ENCODE measurements at regions not wholly inside any gene's neighbourhood (a gene's known extent, or its start where the extent isn't known, plus 50 kb on each side); places are given as distances from the start of the nearest gene placed in this dataset.

GRCh38 chr10:47077386-47077785 lies 166.2 kb downstream of the PTPN20 start:
- H3K4me3 ChIP-seq = no peak overlapping the region
- no peaks in the 10 kb centered on the region for H3K36me3 ChIP-seq
- WGBS, 2 donors = 78 to 81% methylated on average over 9 of the region's 9 CpGs
- H3K27me3 ChIP-seq = peaks cover 0 to 4% of the 10 kb centered on the region in 2 donors
- no peak for DNase-seq (ENCODE audit: low spot score in 2 of 2)
- H3K27ac ChIP-seq = no peak overlapping the region
- no peaks in the 10 kb centered on the region for H3K9me3 ChIP-seq
- no peaks in the 10 kb centered on the region for H3K4me1 ChIP-seq
- no peak for TF ChIP-seq POLR2A (IDR thresholded peaks at IDR 0.05)
- TF ChIP-seq CTCF (IDR thresholded peaks at IDR 0.05) = no peak
- no peak for TF ChIP-seq EP300 (IDR thresholded peaks at IDR 0.05)

DNA sequence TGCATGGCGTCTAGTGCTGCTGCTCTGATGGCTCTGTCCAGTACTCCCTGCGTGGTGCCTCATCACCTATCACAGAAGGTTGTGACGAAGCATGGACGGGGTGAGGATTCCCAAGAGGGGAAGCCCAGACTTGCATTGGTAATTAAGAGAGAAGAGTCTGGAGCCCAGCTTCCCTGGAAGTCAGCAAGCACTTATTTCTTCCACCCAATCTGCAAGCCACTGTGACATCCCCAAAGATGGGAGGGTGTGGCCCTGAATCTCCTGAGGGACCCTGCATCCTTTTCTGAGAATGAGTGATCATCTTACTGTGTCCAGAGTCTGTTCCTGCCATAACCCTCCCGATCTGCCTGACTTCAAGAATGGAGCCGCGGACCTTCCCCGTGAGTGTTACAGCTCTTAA lies 166.7 kb downstream of the PTPN20 start:
- H3K36me3 ChIP-seq = no peaks in the 10 kb centered on the region
- 95 to 96% methylated on average over 8 of the region's 8 CpGs for WGBS, 2 donors
- H3K9me3 ChIP-seq = no peaks in the 10 kb centered on the region
- no peak for DNase-seq (ENCODE audit: low spot score in 2 of 2)
- H3K4me1 ChIP-seq = no peaks in the 10 kb centered on the region
- H3K27ac ChIP-seq = no peak overlapping the region
- peaks cover 0 to 4% of the 10 kb centered on the region in 2 donors for H3K27me3 ChIP-seq
- TF ChIP-seq CTCF (IDR thresholded peaks at IDR 0.05) (no peak), POLR2A (IDR thresholded peaks at IDR 0.05) (no peak), EP300 (IDR thresholded peaks at IDR 0.05) (no peak)
- H3K4me3 ChIP-seq = no peak overlapping the region

DNA sequence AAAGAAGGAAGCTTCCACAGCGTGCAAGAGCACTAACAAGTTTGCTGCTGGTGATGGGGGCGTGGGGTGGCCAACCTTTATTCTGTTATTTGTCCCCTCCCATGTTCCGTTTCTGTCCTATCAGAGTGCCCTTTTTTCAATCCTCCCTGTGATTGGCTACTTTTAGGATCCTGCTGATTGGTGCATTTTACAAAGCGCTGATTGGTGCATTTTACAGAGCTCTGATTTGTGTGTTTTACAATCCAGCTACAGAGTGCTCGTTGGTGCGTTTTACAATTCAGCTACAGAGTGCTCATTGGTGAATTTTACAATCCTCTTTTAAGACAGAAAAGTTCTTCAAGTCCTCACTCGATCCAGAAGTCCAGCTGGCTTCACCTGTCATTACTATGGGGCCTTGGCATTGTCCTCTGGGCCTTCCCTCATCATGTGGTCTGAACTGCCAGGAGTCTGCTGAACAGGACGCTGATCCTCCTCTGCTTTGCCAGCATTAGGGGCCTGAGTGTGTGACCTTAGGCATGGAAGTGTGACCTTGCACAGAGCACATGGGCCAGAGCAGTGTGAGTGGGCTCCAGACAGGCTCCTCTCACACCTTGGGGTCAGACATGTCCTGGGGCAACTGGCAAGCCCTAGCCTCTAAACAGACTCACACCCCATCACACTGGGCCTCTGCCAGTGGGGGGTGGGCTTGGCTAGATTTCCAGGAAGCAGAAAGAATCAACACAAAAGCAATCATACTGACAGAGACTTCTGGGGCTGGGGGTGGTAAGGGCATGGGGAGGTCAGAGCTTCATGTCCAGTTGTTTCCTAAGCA lies 167.4 kb downstream of the PTPN20 start:
- Histone ChIP-seq H3K4me3 (no peak overlapping the region), H3K4me1 (no peaks in the 10 kb centered on the region), H3K9me3 (no peaks in the 10 kb centered on the region), H3K27ac (no peak overlapping the region), H3K36me3 (no peaks in the 10 kb centered on the region), H3K27me3 (no peaks in the 10 kb centered on the region)
- DNase-seq (ENCODE audit: low spot score in 2 of 2) = no peak
- WGBS, 2 donors = 82 to 85% methylated on average over 8 of the region's 8 CpGs
- TF ChIP-seq EP300 (IDR thresholded peaks at IDR 0.05) (no peak), CTCF (IDR thresholded peaks at IDR 0.05) (no peak), POLR2A (IDR thresholded peaks at IDR 0.05) (no peak)

DNA sequence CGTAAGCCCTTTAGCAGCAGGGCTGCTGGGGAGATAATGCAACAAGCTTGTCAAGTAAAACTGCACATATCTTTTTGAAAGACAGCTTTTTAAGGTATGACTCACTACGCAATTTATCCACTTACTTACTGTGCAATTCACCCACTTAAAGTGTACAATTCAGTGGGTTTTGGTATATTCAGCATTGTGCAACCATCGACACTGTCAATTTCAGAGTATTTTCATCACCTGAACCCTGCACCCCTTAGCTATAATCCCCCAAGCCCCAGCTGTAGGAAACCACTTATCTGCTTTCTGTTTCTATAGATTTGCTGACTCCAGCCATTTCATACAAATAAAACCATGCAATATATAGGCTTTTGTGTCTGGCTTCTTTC lies 168.0 kb downstream of the PTPN20 start:
- H3K27ac ChIP-seq = no peak overlapping the region
- TF ChIP-seq CTCF (IDR thresholded peaks at IDR 0.05) (no peak), EP300 (IDR thresholded peaks at IDR 0.05) (no peak), POLR2A (IDR thresholded peaks at IDR 0.05) (no peak)
- no peaks in the 10 kb centered on the region for H3K9me3 ChIP-seq
- no peaks in the 10 kb centered on the region for H3K4me1 ChIP-seq
- 76 to 80% methylated on average over 3 of the region's 3 CpGs for WGBS, 2 donors
- no peak overlapping the region for H3K4me3 ChIP-seq
- DNase-seq (ENCODE audit: low spot score in 2 of 2) = no peak
- H3K36me3 ChIP-seq = no peaks in the 10 kb centered on the region
- no peaks in the 10 kb centered on the region for H3K27me3 ChIP-seq

DNA sequence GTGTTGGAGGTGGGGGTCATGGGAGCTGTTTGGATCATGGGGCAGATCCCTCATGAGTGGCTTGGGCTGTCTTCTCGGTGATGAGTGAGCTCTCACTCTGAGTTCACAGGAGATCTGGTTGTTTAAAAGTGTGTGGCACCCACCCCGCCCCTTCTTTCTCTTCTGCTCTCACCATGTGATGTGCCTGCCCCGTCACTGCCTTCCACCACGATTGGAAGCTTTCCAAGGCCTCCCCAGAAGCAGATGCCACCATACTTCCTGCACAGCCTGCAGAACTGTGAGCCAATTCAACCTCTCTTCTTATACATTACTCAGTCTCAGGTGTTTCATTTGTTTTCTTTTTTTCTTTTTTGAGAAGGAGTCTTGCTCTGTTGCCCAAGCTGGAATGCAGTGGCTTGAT lies 170.0 kb downstream of the PTPN20 start:
- 64 to 81% methylated on average over 4 of the region's 4 CpGs for WGBS, 2 donors
- Histone ChIP-seq H3K27ac (no peak overlapping the region), H3K9me3 (no peaks in the 10 kb centered on the region), H3K27me3 (no peaks in the 10 kb centered on the region), H3K36me3 (no peaks in the 10 kb centered on the region), H3K4me1 (no peaks in the 10 kb centered on the region), H3K4me3 (no peak overlapping the region)
- TF ChIP-seq POLR2A (IDR thresholded peaks at IDR 0.05) (no peak), EP300 (IDR thresholded peaks at IDR 0.05) (no peak), CTCF (IDR thresholded peaks at IDR 0.05) (no peak)
- no peak for DNase-seq (ENCODE audit: low spot score in 2 of 2)
